DND-41 (cell line): ENCODE measurements at regions not wholly inside any gene's neighbourhood (a gene's known extent, or its start where the extent isn't known, plus 50 kb on each side); places are given as distances from the start of the nearest gene placed in this dataset.

Experiments
- EZH2 ChIP-seq: IDR thresholded peaks from 3 replicates; pipeline ENCODE4 v1.6.1; 2012; ENCODE audit warnings: borderline replicate concordance, low read depth, mild to moderate bottlenecking, moderate library complexity, low read length, inconsistent platforms; ENCODE audit not compliant: severe bottlenecking
- TF ChIP-seq, protein P1 (sequence below): IDR thresholded peaks from 2 replicates; pipeline ENCODE4 v1.5.1; 2012; ENCODE audit warnings: borderline replicate concordance, low read length, moderate library complexity, mild to moderate bottlenecking; ENCODE audit not compliant: poor library complexity, severe bottlenecking; ENCODE audit errors: extremely low read depth

DNA sequence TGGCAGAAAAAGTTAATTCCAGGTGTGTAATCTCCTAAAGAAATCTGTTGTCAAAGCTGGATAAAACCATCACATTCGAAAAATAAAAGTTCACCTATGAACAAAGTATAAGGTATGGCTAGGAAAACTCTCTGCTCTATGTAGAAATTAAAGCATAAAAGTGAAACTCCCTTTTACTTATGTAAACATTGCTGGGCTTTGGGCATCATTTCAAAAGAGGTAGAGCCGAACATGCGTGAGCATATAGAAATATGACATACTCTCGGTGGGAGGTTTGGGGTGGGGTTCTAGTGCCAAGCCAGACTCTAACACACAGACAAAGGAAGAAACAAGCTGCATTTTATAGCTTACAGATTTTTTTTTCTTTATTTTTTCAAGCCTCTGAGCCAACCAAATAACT lies 306.8 kb upstream of the ATP11B start:
- TF ChIP-seq, protein P1, sequence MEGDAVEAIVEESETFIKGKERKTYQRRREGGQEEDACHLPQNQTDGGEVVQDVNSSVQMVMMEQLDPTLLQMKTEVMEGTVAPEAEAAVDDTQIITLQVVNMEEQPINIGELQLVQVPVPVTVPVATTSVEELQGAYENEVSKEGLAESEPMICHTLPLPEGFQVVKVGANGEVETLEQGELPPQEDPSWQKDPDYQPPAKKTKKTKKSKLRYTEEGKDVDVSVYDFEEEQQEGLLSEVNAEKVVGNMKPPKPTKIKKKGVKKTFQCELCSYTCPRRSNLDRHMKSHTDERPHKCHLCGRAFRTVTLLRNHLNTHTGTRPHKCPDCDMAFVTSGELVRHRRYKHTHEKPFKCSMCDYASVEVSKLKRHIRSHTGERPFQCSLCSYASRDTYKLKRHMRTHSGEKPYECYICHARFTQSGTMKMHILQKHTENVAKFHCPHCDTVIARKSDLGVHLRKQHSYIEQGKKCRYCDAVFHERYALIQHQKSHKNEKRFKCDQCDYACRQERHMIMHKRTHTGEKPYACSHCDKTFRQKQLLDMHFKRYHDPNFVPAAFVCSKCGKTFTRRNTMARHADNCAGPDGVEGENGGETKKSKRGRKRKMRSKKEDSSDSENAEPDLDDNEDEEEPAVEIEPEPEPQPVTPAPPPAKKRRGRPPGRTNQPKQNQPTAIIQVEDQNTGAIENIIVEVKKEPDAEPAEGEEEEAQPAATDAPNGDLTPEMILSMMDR: no peak
- no peak for TF ChIP-seq EZH2
